ENCODE measurements at regions not wholly inside any gene's neighbourhood (a gene's known extent, or its start where the extent isn't known, plus 50 kb on each side); places are given as distances from the start of the nearest gene placed in this dataset.

GRCh38 chr22:49014227-49015201 lies 813.2 kb downstream of the BRD1 start:
- no peak for TF ChIP-seq SMC3 (IDR thresholded peaks at IDR 0.05; ENCODE audit: low read depth, low read length)
- TF ChIP-seq RAD21 (IDR thresholded peaks at IDR 0.05; ENCODE audit: low read length): no peak
- no peak for TF ChIP-seq CEBPB (IDR thresholded peaks at IDR 0.05; ENCODE audit: low read depth, low read length)
- no peak for TF ChIP-seq BHLHE40 (IDR thresholded peaks at IDR 0.05; ENCODE audit: low read depth, low read length)
- no peak for TF ChIP-seq POLR2A (IDR thresholded peaks at IDR 0.05; ENCODE audit: low read depth, low read length)
- no peak for TF ChIP-seq MAFK (IDR thresholded peaks at IDR 0.05; ENCODE audit: low read depth, low read length)
- TF ChIP-seq, protein P1, sequence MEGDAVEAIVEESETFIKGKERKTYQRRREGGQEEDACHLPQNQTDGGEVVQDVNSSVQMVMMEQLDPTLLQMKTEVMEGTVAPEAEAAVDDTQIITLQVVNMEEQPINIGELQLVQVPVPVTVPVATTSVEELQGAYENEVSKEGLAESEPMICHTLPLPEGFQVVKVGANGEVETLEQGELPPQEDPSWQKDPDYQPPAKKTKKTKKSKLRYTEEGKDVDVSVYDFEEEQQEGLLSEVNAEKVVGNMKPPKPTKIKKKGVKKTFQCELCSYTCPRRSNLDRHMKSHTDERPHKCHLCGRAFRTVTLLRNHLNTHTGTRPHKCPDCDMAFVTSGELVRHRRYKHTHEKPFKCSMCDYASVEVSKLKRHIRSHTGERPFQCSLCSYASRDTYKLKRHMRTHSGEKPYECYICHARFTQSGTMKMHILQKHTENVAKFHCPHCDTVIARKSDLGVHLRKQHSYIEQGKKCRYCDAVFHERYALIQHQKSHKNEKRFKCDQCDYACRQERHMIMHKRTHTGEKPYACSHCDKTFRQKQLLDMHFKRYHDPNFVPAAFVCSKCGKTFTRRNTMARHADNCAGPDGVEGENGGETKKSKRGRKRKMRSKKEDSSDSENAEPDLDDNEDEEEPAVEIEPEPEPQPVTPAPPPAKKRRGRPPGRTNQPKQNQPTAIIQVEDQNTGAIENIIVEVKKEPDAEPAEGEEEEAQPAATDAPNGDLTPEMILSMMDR (conservative IDR thresholded peaks at IDR 0.05; ENCODE audit: low read depth, low read length): no peak
- TF ChIP-seq RCOR1 (IDR thresholded peaks at IDR 0.05; ENCODE audit: insufficient replicate concordance, low read length): no peak

All from IMR-90 (cell line).